NT2/D1 (cell line): ENCODE measurements at regions not wholly inside any gene's neighbourhood (a gene's known extent, or its start where the extent isn't known, plus 50 kb on each side); places are given as distances from the start of the nearest gene placed in this dataset.

Experiments
- DNase-seq: peaks from one replicate; pipeline ENCODE4 v3.0.0-alpha.2; 2011; ENCODE audit warnings: low read depth, low spot score
- H3K27me3 ChIP-seq: 2 replicates; pipeline ENCODE4 v1.6.0; 2011; ENCODE audit warnings: mild to moderate bottlenecking; ENCODE audit not compliant: insufficient read length, insufficient read depth
- H3K36me3 ChIP-seq: 2 replicates; pipeline ENCODE4 v1.6.1; 2011; ENCODE audit warnings: mild to moderate bottlenecking, low read length, mixed read lengths; ENCODE audit not compliant: insufficient read depth, insufficient read length
- H3K4me1 ChIP-seq: 2 replicates; pipeline ENCODE4 v1.5.1; 2011; ENCODE audit not compliant: insufficient read depth, insufficient read length
- H3K4me3 ChIP-seq: 2 replicates; pipeline ENCODE4 v1.5.1; 2011; ENCODE audit warnings: low read depth; ENCODE audit not compliant: insufficient read length
- H3K9ac ChIP-seq: 2 replicates; pipeline ENCODE4 v1.6.0; 2011; ENCODE audit warnings: low read depth; ENCODE audit not compliant: insufficient read length
- H3K9me3 ChIP-seq: 2 replicates; pipeline ENCODE4 v1.5.1; 2011; ENCODE audit warnings: mild to moderate bottlenecking, low read length; ENCODE audit not compliant: insufficient read depth
- SUZ12 ChIP-seq: IDR thresholded peaks from 2 replicates; pipeline ENCODE4 v1.6.1; 2011; ENCODE audit not compliant: insufficient read length, insufficient read depth; ENCODE audit errors: extremely low read depth
- YY1 ChIP-seq: IDR thresholded peaks from 2 replicates; pipeline ENCODE4 v1.6.1; 2011; ENCODE audit not compliant: insufficient read length, insufficient read depth
- ZNF274 ChIP-seq: IDR thresholded peaks from 2 replicates; pipeline ENCODE4 v1.6.1; 2011; ENCODE audit warnings: mild to moderate bottlenecking, low read depth, low read length

- DNase-seq = no peak
- H3K36me3 ChIP-seq = no peaks in the 10 kb centered on the region
- H3K4me1 ChIP-seq = peaks cover 4% of the 10 kb centered on the region
- no peak overlapping the region for H3K4me3 ChIP-seq
- no peaks in the 10 kb centered on the region for H3K27me3 ChIP-seq
- H3K9ac ChIP-seq = no peak overlapping the region
- TF ChIP-seq SUZ12 (no peak), YY1 (no peak)
- no peaks in the 10 kb centered on the region for H3K9me3 ChIP-seq
Measured at GRCh38 chr15:58261368-58261767, 123.2 kb downstream of the AQP9 start.

- no peak for DNase-seq
- Histone ChIP-seq H3K36me3 (no peaks in the 10 kb centered on the region), H3K9ac (no peak overlapping the region), H3K9me3 (no peaks in the 10 kb centered on the region), H3K27me3 (no peaks in the 10 kb centered on the region), H3K4me1 (peaks cover 4% of the 10 kb centered on the region), H3K4me3 (no peak overlapping the region)
- TF ChIP-seq SUZ12 (no peak), ZNF274 (no peak), YY1 (no peak)
Measured at GRCh38 chr15:58264053-58264971, 126.1 kb downstream of the AQP9 start.

GRCh38 chr15:58267051-58267450, 128.9 kb downstream of the AQP9 start:
- no peaks in the 10 kb centered on the region for H3K27me3 ChIP-seq
- DNase-seq = no peak
- no peak overlapping the region for H3K9ac ChIP-seq
- TF ChIP-seq YY1 (no peak), SUZ12 (no peak), ZNF274 (no peak)
- H3K36me3 ChIP-seq = no peaks in the 10 kb centered on the region
- H3K4me3 ChIP-seq = no peak overlapping the region
- no peaks in the 10 kb centered on the region for H3K4me1 ChIP-seq
- H3K9me3 ChIP-seq = peaks cover 15% of the 10 kb centered on the region

- no peaks in the 10 kb centered on the region for H3K36me3 ChIP-seq
- no peaks in the 10 kb centered on the region for H3K4me1 ChIP-seq
- no peak overlapping the region for H3K4me3 ChIP-seq
- H3K9ac ChIP-seq = no peak overlapping the region
- H3K27me3 ChIP-seq = no peaks in the 10 kb centered on the region
- no peak for DNase-seq
- TF ChIP-seq YY1 = no peak
- TF ChIP-seq ZNF274 = no peak
- TF ChIP-seq SUZ12 = no peak
- H3K9me3 ChIP-seq = peaks cover 16% of the 10 kb centered on the region
Measured at GRCh38 chr15:58268746-58269267, 130.6 kb downstream of the AQP9 start.

GRCh38 chr15:58269455-58270414, 131.6 kb downstream of the AQP9 start:
- DNase-seq = peak; percentile 67
- H3K36me3 ChIP-seq = no peaks in the 10 kb centered on the region
- peaks cover 16% of the 10 kb centered on the region for H3K9me3 ChIP-seq
- TF ChIP-seq SUZ12 (no peak), YY1 (no peak), ZNF274 (no peak)
- no peaks in the 10 kb centered on the region for H3K4me1 ChIP-seq
- no peaks in the 10 kb centered on the region for H3K27me3 ChIP-seq
- no peak overlapping the region for H3K4me3 ChIP-seq
- H3K9ac ChIP-seq = no peak overlapping the region

GRCh38 chr15:58271410-58271809, 133.2 kb downstream of the AQP9 start:
- no peaks in the 10 kb centered on the region for H3K4me1 ChIP-seq

More at GRCh38 chr15:58271410-58271809, 133.2 kb downstream of the AQP9 start:
- no peak overlapping the region for H3K9ac ChIP-seq
- H3K27me3 ChIP-seq = no peaks in the 10 kb centered on the region
- peaks cover 16% of the 10 kb centered on the region for H3K9me3 ChIP-seq
- DNase-seq = no peak
- no peak for TF ChIP-seq ZNF274
- TF ChIP-seq SUZ12 = no peak
- TF ChIP-seq YY1 = no peak
- H3K36me3 ChIP-seq = no peaks in the 10 kb centered on the region
- H3K4me3 ChIP-seq = no peak overlapping the region
